Activated CD4-positive, alpha-beta T cell treated with anti-CD3 and anti-CD28 coated beads, Interleukin-2, amount 10 ng/mL, durations not matched to agents 24 days and 14 days (primary cell): ENCODE measurements at regions not wholly inside any gene's neighbourhood (a gene's known extent, or its start where the extent isn't known, plus 50 kb on each side); places are given as distances from the start of the nearest gene placed in this dataset.

ENCODE experiments used
- DNase-seq: peaks from one replicate; pipeline ENCODE4 v3.0.0; 2022
- H3K27ac Mint-ChIP-seq: one replicate; pipeline ENCODE4 v1.8.0; 2022; ENCODE audit warnings: mild to moderate bottlenecking, mixed read lengths
- H3K27me3 Mint-ChIP-seq: one replicate; pipeline ENCODE4 v1.8.0; 2022; ENCODE audit warnings: mixed read lengths
- H3K36me3 Mint-ChIP-seq: one replicate; pipeline ENCODE4 v1.8.0; 2022; ENCODE audit warnings: low read depth, mild to moderate bottlenecking, mixed read lengths
- H3K4me1 Mint-ChIP-seq: one replicate; pipeline ENCODE4 v1.8.0; 2021; ENCODE audit warnings: mixed read lengths
- H3K4me3 Mint-ChIP-seq: one replicate; pipeline ENCODE4 v1.8.0; 2022; ENCODE audit warnings: mild to moderate bottlenecking, moderate library complexity, mixed read lengths
- H3K9me3 Mint-ChIP-seq: one replicate; pipeline ENCODE4 v1.8.0; 2021; ENCODE audit warnings: mixed read lengths
- intact Hi-C: fragments of 100-400 bp; cut with micrococcal nuclease; formaldehyde crosslinking; loops from one replicate; pipeline ENCODE4 v1.15.1; 2023

DNA sequence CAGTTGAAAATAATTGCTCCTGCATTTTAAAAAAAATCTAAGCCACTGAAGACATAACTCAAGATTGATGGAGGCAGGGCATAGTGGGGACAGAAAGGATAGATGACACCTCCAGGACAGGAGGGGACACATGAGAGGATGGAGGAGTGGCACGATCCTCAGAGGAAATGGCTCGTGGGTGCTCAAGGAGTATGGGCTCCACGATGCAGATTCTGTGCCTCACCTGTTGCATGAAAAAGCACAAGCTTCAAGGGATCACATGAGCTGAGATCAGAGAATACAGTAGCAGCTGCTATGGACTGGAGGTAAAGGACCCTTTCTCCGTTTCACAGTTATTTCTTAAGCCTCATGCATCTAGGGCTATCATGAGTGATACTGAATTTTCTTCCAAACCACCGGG is 69.7 kb upstream of the KL start:
- intact Hi-C loops: no loop called here
- H3K4me3 Mint-ChIP-seq: no peak overlapping the region

DNA sequence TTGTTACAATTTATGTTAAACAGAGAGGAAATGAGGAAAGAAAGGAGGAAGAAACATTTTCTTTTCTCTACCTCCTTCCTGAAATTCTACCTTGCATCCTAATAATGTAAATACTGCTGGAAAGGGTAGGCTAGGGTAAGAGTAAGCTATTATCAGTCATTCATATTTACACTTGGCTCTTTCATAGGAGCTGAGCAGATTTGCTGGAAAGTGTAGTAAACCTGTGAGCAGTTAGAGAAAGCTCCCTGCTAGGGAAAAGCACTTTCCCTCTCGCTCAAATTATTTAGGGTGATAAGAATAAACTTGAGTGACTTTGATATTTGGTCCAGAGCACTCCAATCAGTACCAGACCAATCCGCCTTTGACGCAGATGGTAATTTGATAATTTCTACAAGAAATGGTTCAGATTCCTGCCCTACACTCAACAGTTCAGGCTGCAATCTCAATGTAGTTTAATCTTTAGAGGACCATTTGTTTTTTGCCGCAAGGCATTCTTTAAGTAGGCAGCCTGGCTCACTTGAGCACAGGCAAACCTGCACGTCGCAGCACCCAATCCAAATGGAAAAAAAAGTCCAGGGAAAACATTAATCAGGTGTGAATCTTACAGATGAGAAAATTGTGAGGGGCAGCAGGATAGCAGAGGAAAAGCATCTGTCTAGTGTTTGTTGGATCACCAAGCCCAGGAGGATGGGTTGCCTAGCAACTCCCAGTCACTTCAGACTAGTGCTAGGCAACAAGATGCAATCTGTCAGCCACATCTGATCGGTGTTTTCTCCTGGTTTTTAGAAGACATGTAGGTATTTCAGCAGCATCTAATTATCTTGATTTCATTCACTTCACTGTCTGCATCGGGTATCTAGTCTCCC is 68.6 kb upstream of the KL start:
- peaks cover 8% of the 10 kb centered on the region for H3K27me3 Mint-ChIP-seq
- intact Hi-C loops: no loop called here
- H3K36me3 Mint-ChIP-seq: no peaks in the 10 kb centered on the region
- peaks cover 3% of the 10 kb centered on the region for H3K4me1 Mint-ChIP-seq
- peaks cover 21% of the 10 kb centered on the region for H3K9me3 Mint-ChIP-seq
- DNase-seq: no peak
- no peak overlapping the region for H3K4me3 Mint-ChIP-seq
- no peak overlapping the region for H3K27ac Mint-ChIP-seq

More for the DNA sequence above, 69.7 kb upstream of the KL start:
- peaks cover 7% of the 10 kb centered on the region for H3K4me1 Mint-ChIP-seq
- no peak for DNase-seq
- H3K9me3 Mint-ChIP-seq: peaks cover 25% of the 10 kb centered on the region
- H3K27me3 Mint-ChIP-seq: peaks cover 5% of the 10 kb centered on the region
- no peaks in the 10 kb centered on the region for H3K36me3 Mint-ChIP-seq
- H3K27ac Mint-ChIP-seq: no peak overlapping the region

DNA sequence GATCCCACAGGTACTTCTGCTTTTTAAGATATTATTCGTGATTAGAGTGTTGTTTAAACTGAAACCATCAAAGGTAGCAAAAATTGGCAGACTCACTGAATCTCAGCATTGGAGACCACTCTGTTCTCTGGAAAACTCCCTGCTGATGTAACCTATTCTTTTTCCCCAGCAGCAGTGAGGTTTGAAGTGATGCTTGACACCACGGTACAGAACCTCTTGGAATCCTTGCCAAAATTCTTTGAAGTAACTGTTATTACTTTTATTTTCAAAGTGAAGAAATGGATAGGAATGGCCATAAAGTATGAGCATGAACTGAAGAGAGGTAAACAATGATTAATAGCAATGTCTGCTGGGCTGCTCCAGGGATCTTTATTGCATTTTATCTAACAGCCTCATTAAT is 66.4 kb upstream of the KL start:
- H3K4me3 Mint-ChIP-seq: no peak overlapping the region
- H3K36me3 Mint-ChIP-seq: no peaks in the 10 kb centered on the region
- peaks cover 8% of the 10 kb centered on the region for H3K27me3 Mint-ChIP-seq
- no peak for DNase-seq
- no peak overlapping the region for H3K27ac Mint-ChIP-seq
- intact Hi-C loops: no loop called here
- peaks cover 3% of the 10 kb centered on the region for H3K4me1 Mint-ChIP-seq
- H3K9me3 Mint-ChIP-seq: peaks cover 19% of the 10 kb centered on the region

DNA sequence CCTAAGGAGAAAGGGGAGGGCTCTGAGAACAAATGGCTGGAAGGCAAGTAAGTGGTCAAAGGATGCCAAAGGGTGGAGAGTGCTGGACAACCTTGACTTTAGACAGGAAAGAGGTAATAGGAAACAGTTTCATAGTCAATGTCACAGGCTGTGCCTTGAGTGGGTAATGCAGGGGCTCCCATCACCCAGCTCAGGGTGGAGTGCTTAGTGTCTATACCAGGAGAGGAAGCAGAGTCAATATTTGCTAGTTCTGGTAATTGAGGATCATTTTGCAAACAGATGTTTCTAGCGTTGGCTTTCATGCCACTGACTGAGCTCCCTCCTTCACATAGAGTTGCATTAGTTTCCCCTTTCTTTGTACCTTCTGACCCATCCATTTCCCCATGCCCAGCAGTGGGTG is 64.6 kb upstream of the KL start:
- peaks cover 9% of the 10 kb centered on the region for H3K27me3 Mint-ChIP-seq

DNA sequence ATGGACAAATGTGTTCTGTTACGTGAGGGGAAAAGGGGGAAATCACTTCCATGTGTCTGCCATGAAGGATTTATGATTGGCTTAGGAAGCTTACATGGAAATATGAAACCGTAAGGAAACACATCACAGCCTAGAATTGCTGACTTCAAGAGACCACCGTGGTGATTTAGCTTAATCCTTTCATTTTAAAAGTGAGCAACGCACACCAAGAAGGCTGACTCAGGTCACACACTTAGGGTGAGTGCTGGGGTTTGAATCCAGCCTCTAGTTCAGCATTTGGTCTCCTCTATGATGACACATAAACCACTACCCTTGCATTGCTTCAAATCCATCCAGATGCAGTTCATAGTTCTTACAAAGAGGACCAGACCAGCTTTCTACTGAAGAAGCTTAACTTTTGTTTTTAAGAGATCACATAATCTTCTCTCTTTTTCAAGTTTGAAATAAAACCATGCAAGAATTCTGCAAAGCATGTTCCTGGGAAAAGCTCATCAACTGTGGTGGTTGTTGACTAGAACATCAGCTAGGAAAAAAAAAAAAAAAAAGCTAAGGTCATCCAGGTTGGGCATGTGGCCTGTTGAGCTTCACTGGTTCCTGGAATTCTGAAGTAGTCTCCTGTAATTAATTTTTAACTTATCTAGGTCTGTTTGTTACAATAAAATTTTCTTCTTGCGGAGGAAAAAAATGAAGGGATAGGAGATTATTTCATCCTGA is 60.2 kb upstream of the KL start:
- intact Hi-C loops: no loop called here
- H3K4me3 Mint-ChIP-seq: no peak overlapping the region
- DNase-seq: no peak

More for the DNA sequence above, 64.6 kb upstream of the KL start:
- Mint-ChIP-seq H3K36me3 (no peaks in the 10 kb centered on the region), H3K4me1 (no peaks in the 10 kb centered on the region), H3K9me3 (peaks cover 4% of the 10 kb centered on the region), H3K4me3 (no peak overlapping the region), H3K27ac (no peak overlapping the region)
- intact Hi-C loops: no loop called here
- no peak for DNase-seq

DNA sequence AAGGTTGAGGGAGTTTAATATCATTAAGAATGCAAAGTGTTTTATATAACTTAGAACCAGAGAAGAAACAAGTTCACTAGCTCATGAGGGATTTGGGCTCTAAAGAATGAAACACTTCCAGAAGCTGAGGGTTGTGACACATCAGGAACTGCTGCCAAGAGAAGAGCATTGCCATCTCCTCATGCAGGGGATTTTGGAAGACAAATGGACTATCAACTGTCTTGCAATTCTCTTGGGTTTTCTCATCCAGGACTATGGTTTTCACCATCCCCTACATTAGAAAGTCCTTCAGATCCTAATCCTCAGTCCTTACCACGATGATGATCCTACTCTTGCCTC is 59.7 kb upstream of the KL start:
- Mint-ChIP-seq H3K36me3 (no peaks in the 10 kb centered on the region), H3K4me1 (no peaks in the 10 kb centered on the region)
- no peak for DNase-seq

More for the DNA sequence above, 60.2 kb upstream of the KL start:
- no peaks in the 10 kb centered on the region for H3K4me1 Mint-ChIP-seq
- H3K27ac Mint-ChIP-seq: no peak overlapping the region
- H3K36me3 Mint-ChIP-seq: no peaks in the 10 kb centered on the region
- peaks cover 6% of the 10 kb centered on the region for H3K27me3 Mint-ChIP-seq
- no peaks in the 10 kb centered on the region for H3K9me3 Mint-ChIP-seq

DNA sequence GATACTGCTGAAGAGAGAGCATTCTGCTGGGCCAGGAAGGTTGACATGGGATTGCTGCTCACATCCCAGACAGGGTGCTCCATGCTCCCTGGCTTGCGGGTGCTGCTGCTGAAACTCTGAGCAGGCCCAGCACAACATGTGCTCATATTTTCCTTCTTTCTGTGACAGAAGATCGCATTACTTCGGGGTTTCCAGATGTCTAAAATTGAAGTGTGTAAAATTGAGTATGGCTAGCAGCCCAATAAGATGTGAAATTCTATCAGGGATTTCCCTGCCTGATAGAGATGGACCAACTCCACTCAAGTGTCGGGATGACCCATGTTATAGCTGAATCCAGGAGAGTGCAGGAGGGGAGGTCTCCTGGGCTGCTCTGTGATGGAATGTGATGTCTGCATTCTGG is 55.6 kb upstream of the KL start:
- Mint-ChIP-seq H3K27me3 (peaks cover 5% of the 10 kb centered on the region), H3K27ac (no peak overlapping the region), H3K36me3 (no peaks in the 10 kb centered on the region), H3K4me3 (no peak overlapping the region), H3K9me3 (peaks cover 3% of the 10 kb centered on the region), H3K4me1 (no peaks in the 10 kb centered on the region)
- intact Hi-C loops: no loop called here
- DNase-seq: no peak

More for the DNA sequence above, 59.7 kb upstream of the KL start:
- Mint-ChIP-seq H3K4me3 (no peak overlapping the region), H3K27ac (no peak overlapping the region), H3K9me3 (no peaks in the 10 kb centered on the region), H3K27me3 (peaks cover 6% of the 10 kb centered on the region)
- intact Hi-C loops: no loop called here

DNA sequence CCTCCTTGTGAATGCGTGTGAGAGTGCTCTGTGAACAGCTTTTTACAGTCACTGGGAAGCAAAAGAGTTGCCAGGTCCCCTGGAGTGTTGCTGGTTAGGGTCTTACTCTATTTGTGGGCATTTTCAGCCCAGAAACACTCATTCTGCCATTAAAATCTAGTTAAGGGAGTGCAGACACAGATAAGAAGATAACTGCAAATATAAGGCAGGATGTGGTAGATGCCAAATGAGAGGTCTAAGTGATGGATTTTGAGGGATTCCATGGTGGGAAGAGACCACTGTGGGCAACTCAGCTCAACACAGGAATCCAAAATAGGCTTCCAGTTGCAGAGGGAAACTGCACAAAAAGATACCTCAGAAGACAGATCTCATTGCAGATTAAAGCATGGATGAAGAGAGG is 54.5 kb upstream of the KL start:
- DNase-seq: no peak
- Mint-ChIP-seq H3K4me1 (no peaks in the 10 kb centered on the region), H3K9me3 (peaks cover 3% of the 10 kb centered on the region), H3K27me3 (peaks cover 3% of the 10 kb centered on the region), H3K36me3 (no peaks in the 10 kb centered on the region), H3K27ac (no peak overlapping the region), H3K4me3 (no peak overlapping the region)
- intact Hi-C loops: no loop called here

DNA sequence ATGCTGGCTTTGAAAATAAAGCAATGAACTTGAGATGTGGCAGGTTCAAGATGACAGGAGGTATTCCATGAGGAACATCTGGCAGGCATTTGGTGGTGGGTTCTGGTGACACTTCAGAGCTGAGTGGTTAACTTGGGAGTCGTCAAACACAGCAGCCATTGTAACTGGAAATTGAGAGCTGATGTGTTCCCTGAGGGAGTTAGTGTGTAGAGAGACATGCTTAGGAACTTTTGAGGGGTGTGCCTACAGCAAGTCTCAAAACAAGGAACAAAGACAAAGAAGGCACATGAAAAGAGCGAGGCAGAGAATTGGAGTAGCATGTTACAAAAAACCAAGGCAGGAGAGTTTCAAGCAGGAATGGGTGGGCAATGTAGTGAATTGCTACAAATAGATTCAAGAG is 53.9 kb upstream of the KL start:
- Mint-ChIP-seq H3K9me3 (peaks cover 3% of the 10 kb centered on the region), H3K36me3 (no peaks in the 10 kb centered on the region), H3K27ac (no peak overlapping the region), H3K4me3 (no peak overlapping the region), H3K27me3 (peaks cover 3% of the 10 kb centered on the region), H3K4me1 (no peaks in the 10 kb centered on the region)
- DNase-seq: no peak
- intact Hi-C loops: no loop called here

DNA sequence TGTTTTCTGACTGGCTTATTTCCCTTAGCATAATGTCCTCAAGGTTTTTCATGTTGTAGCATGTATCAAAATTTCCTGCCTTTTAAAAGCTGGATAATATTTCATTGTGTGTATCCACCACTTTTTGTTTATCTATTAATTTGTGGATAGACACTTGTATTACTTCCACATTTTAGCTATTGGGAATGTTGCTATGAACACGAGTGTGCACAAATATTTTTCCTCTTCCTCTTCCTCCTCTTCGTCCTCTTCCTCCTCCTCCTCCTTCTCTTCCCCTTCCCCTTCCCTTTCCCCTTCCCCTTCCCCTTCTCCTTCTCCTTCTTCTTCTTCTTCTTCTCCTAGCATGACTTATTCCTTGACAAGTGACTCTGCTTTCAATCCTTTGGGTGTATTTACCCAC is 51.2 kb upstream of the KL start:
- intact Hi-C loops: no loop called here
- Mint-ChIP-seq H3K4me1 (peaks cover 5% of the 10 kb centered on the region), H3K27ac (no peak overlapping the region), H3K9me3 (peaks cover 3% of the 10 kb centered on the region), H3K27me3 (peaks cover 2% of the 10 kb centered on the region), H3K36me3 (no peaks in the 10 kb centered on the region), H3K4me3 (no peak overlapping the region)
- no peak for DNase-seq
